GM19238 (cell line): ENCODE measurements at regions not wholly inside any gene's neighbourhood (a gene's known extent, or its start where the extent isn't known, plus 50 kb on each side); places are given as distances from the start of the nearest gene placed in this dataset.
"Not testable (repeated sequence)": the region's sequence is repeated elsewhere in the genome, so short reads cannot be mapped to it uniquely, and the experiment has no call there.

Experiments used
- DNase-seq: peaks from one replicate; pipeline ENCODE4 v3.0.0; 2011; ENCODE audit warnings: low spot score; ENCODE audit not compliant: insufficient read length

DNA sequence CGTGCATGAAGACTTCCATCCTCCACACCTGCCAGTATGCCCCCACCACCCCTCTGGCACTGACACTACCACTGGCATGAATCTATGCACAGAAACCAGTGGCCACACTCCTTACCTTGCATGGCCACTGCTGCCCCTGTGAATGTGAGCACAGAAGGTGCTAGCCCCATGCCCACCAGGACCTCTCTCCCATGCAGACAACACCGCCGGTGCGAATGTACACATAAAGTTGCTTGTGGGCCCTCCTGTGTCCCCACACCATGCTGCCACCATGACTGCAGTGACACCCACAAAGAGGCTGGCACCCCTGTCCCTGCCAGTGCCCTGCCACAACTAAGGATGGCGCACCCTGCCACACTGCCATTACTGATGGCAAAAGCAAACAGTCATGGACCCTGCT is 289.5 kb upstream of the KCND2 start:
- no peak for DNase-seq

DNA sequence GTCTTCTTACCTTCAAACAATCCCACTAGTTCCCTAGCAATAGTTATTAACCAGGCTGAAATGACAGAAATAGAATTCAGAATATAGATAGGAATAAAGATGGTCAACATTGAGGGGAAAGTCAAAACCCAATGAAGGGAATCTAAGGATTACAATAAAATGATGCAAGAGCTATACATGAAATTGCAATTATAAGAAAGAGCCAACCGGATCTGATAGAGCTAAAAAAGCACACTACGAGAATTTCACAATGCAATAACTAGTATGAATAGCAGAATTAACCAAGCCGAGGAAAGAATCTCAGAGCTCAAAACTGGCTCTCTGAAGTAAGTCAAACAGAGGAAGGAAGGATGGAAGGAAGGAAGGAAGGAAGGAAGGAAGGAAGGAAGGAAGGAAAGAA is 288.7 kb upstream of the KCND2 start:
- no peak for DNase-seq

DNA sequence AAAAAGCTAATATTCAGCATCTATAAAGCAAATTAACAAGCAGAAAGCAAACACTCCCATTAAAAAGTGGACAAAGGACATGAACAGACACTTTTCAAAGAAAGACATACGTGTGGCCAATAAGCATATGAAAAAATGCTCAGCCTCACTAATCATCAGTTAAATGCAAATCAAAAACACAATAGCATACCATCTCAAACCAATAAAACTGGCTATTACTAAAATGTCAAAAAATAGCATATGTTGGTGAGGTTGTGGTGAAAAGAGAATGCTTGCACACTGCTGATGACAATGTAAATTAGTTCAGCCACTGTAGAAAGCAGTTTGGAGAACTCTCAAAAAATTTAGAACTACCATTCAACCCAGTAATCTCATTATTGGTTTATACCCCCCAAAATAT is 284.6 kb upstream of the KCND2 start:
- no peak for DNase-seq

DNA sequence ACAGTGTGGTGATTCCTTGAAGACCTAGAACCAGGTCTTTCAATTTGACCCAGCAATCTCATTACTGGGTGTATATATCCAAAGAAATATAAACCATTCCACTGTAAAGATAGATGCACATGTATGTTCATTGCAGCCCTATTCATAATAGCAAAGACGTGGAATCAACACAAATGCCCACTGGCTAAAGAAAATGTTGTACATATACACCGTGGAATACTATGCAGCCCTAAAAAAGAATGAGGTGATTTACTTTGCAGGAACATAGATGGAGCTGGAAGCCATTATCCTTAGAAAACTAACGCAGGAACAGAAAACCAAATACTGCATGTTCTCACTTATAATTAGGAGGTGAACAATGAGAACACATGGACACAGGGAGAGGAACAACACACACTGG is 278.0 kb upstream of the KCND2 start:
- DNase-seq, result no peak

DNA sequence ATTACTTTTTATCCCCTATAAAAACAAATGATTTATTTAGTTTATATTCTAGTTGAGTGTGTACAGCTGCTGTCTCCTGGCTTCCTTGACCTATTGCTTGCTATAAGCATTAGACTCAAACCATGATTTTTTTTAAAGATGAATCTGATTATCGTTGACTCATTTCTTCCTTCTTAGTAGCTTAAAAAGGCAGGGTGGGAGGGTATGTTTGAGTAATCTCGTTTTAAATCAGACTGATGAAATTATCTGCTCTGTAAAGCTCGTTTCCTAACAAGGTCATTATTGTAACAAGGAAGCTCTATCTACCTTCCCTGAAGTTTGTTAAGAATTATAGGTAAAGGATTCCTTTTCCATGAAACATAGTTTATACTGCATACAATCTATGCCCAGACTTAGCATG is 276.3 kb upstream of the KCND2 start:
- no peak for DNase-seq

DNA sequence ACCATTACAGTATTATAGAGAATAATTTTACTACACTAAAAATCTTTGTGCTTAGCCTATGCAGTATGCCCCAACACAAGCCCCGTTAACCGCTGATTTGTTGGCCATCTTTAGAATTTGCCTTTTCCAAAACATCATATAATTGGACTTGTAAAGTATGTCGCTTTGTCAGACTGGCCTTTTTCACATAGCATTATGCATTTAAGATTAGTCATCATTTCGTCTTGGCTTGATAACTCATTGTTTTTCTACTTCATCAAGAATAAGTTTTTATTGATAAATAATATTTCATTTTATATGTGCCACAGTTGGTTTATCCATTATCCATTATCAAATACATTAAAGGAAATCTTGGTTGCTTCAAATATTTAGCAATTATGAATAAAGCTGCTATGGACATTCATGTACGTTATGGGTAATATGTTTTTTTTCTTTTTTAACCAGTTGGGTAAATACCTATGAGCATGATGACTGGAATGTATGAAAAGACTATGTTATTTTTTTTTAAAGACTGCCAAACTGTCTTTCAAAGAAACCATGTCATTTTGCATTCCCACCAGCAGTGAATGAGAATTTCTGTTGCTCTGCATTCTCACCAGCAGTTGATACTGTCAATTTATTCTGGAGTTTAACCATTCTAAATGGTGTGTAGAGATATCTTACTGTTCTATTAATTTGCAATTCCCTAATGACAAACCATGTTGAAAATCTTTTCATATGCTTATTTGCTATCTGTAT is 273.1 kb upstream of the KCND2 start:
- no peak for DNase-seq

DNA sequence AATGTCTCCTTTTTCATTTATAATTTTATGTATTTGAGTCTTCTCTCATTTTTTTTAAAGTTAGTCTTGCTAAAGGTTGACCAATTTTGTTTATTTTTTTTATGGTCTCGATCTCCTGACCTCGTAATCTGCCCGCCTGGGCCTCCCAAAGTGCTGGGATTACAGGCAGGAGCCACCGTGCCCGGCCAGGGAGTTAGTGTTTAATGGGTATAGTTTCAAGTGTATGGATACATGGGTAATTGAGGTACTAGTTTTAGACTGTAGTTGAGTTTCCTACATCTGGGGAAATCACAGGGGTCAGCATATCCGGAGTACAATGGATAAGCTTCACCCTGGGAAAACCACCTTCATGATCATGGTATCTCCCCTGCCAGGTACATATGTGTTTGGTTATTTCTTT is 267.3 kb upstream of the KCND2 start:
- DNase-seq, result no peak

DNA sequence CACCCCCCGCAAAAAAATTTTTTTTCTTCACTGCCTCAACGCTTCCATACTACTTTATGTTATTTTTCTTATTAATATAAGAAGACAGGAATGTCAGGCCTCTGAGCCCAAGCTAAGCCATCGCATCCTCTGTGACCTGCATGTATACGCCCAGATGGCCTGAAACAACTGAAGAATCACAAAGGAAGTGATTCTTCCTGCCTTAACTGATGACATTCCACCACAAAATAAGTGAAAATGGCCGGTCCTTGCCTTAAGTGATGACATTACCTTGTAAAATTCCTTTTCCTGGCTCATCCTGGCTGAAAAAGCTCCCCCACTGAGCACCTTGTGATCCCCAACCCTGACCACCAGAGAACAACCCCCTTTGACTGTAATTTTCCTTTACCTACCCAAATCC is 258.7 kb upstream of the KCND2 start:
- not testable (repeated sequence) for DNase-seq

DNA sequence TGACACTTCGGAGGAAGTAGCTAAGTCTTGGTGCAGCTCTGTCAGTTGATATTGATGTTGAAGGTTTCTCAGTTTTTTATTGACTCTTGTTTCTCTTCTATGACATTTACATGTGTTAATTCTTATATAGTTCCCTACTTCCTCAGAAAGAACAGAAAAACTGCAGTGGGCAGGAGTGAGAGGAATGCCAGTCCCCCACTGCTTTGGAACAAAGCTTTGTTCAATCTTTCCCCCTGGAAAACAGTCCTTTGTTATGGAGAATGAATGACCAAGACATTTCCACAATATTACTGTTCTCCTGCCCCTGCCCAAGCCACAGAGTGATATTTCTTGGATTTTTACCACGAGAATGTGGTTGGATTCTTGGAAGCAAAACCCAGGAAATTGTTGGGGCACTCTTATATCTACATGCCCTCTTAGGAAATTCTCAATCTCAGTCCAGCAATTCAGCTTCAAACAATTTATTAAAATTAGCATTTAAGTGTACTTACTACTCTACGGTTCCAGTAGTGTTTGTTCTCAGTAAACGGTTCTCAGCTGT is 258.0 kb upstream of the KCND2 start:
- DNase-seq, result no peak

DNA sequence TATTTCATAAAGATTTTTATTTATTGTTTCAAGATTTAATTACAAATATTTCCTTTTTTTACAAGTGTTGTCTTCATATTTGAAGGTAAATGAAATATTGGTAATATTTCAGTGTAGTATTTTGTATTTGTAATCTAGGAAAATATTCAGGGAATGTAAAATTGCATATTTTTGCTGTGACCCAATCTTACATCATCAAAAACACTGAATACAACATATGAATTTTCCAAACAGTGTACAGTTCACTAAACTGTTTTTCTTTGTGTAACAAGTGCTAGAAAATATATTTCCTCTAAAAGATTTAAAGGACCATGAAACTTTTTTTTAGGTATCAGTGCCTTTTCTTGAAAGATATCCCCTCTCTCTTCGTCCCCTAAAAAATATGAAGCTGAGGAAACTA is 251.9 kb upstream of the KCND2 start:
- DNase-seq, result no peak

DNA sequence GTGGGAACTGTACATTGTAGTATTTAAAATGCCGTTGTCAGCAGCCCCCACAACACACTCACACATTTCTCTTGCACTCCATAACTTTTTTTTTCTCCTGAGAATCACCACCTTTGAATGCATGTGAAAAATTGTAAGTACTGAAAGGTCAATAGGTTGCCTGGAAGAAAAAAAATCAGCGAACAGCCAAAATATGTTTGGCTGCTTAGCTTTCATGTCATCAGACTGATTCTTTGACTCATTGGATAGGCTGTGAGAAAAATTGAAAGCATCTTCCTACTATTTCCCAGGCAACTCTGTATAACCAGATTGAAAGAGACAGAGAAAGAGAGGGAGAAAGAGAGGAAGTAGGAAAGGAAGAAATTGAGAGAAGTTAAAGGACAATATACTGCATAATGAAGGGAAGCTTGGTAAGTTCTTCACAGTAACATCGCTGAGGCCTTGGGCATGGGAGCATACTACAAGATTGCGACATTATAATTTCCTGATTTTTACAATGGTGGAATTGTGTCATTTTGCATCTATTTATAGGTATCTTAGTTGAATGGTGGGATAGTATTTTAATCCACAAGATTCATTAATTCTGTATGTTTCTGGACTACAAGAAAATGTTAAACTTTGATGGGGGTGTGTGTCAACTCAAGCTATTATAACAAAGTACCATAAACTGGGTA is 249.3 kb upstream of the KCND2 start:
- DNase-seq, result no peak

DNA sequence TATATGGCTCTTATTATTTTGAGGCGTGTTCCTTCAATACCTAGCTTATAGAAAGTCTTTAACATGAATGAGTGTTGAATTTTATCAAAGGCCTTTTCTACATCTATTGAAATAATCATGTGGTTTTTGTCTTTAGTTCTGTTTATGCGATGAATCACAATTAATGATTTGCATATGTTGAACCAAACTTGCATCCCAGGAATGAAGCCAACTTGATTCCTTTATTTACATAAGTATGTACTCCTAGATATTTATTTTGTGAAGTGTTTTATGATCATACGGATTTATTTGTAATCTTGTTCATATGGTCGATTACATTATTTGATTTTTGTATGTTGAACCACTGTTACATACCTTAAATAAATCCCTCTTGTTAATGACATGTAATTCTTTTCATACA is 244.3 kb upstream of the KCND2 start:
- no peak for DNase-seq

DNA sequence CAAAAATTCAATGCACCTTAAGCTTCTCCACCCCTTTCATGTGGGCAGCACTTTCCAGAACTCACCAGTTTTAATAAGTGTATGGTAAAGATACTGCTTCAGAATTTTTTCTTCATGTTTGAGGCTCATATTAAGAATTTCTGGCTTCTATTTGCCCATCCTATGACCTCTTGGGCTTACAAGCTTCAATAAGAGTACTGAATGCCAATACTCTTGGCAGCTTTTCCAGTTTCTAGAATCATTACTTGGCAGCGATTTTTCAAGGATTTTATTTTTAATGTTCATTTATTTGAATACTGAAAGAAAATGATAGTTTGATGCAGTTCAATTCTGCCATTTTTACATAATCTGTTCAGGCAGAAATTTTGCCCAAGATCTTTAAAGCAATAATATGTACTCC is 242.1 kb upstream of the KCND2 start:
- DNase-seq, result no peak

DNA sequence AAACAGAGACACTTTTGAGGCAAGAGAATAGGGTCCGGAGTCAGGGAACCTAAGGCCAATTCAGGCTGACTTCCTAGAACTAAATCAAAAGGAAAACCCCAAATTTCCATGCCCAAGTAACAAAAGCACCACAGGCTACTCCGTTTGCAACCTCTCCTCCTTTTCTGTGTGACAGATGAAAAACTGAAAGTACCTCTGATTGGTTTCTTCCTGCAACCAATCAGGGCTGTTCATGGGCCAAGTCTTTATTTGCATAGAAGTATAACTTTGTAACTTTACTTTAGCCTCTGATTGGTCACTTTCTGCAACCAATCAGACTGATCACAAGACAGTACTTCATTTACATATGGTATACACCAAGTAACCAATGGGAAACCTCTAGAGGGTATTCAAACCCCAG is 239.9 kb upstream of the KCND2 start:
- DNase-seq, result no peak

DNA sequence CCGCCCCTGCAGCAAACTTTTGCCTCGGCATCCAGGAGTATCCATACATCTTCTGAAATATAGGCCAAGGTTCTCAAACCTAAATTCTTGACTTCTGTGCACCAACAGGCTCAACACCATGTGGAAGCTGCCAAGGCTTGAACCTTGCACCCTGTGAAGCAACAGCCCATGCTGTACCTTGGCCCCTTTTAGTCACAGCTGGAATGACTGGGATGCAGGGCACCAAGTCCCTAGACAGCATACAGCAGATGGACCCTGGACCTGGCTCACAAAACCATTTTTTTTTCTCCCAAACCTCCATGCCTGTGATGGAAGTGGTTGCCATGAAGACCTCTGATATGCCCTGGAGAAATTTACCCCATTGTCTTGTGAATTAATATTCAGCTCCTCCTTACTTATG is 233.8 kb upstream of the KCND2 start:
- DNase-seq, result no peak

DNA sequence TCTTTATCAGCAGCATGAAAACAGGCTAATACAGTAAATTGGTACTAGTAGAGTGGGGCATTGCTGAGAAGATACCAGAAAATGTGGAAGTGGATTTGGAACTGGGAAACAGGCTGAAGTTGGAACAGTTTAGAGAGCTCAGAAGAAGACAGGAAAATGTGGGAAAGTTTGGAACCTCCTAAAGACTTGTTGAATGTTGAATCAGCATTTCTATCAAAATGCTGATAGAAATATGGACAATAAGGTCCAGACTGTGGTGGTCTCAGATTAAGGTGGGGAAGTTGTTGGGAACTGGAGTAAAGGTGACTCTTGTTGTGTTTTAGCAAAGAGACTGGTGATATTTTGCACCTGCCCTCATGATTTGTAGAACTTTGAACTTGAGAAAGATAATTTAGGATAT is 231.2 kb upstream of the KCND2 start:
- DNase-seq, result no peak

DNA sequence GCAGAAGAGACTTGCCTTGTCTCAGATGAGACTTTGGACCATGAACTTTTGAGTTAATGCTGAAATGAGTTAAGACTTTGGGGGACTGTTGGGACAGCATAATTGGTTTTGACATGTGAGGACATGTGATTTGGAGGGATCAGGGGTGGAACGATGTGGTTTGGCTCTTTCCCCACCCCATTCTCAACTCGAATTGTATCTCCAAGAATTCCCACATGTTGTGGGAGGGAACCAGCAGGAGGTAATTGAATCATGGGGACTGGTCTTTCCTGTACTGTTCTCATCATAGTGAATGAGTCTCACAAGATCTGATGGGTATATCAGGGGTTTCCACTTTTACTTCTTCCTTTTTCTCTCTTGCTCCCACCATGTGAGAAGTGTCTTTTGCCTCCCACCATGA is 229.7 kb upstream of the KCND2 start:
- DNase-seq, result no peak

DNA sequence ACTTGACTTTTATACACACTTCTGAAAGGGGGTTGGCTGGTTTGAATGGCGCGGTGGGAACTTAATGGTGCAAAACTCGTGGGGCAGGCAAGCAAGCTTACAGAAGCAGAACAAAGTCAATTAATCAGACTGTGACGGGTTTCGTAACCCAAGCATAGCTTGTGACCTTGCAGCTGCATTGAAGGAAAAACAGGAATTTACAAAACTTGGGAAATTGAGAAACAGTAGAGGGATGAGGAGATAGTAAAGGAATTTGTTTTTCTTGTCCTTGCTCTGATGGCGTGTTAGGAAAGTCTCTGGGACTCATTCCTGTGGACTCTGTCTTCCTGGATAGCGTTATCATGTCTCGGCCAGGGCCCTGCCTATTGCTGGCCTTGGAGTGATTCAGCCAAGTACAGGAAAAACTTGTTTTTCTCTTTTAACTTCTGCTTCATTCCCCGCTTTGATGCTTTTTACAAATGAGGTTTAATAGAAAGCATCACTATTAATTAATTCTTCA is 220.0 kb upstream of the KCND2 start:
- no peak for DNase-seq

DNA sequence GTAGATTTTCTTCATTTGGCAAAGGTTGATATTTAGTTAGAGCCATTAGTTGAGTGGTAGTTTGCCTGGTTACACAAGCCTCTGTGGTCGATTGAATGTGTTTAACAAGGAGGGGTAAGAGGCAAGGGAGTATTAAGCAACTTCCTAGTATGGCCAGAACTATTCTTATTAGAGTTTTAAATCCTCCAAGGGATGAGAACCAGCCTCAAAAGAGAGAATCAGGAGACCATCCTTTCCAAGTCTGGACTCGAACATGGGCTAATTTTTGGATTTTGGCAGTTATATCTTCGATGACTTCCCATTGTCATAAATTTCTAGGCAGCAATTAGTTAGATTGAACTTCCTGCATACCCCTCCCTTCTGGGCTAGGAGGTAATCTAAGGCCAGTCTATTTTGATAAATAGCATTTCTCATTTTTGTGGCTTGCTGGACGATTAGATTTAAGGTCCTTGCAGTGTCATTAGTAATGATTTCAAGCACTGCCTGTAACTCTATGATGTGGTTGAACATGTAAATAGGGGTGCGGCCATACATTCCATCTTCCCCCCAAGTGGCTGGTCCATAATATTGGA is 219.5 kb upstream of the KCND2 start:
- DNase-seq, result no peak

DNA sequence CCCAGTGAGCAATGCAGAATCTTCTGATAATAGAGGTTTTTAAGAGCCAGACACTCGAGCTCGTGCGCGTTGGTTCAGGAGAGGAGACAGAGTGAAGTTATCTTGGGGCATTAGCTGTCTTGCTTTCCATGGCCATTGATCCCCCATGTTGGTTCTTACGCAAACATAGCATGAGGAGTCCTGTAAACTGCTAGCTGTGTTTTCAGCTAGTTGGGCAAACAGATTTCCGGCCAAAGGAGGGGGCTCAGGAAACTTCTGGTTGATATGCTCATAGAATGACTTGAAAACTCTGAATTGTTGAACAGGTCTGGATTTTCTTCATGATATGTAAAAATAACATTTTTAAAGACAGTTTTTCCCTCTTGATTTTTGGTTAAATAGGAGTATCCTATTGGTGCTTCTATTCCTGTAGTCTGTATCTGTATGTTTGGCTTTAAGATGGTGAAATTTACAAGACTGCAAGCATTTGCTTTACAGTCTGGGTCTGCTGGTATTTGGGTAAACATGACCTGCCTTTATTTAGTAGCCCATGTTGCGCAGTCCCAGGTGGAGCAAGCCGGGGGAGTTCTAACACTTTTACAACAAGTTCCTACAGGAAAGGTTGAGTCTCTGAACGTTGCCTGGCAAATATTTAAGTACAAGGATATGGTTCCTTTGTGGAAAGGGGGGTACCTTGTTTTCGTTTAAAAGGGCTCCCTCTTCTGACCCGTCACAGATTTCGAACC is 218.4 kb upstream of the KCND2 start:
- DNase-seq, result no peak

DNA sequence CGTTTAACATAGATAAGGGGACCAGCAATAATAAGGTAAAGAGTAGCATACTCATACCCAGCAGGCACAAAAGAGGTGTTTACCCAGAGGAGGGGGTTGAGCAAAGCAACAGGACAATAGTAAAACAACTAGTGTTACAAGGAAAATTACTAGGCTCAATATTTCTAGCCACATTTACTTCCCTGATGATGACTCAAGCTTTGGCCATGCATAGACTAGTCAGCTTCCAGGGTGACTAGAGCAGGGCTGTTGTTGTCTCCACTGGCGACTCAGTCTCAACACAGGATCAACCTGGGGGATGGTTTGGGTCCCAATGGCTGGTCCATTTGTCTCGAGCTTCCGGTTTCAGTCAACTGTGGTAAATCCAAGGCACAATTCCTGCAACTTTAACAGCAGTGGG is 217.7 kb upstream of the KCND2 start:
- no peak for DNase-seq

DNA sequence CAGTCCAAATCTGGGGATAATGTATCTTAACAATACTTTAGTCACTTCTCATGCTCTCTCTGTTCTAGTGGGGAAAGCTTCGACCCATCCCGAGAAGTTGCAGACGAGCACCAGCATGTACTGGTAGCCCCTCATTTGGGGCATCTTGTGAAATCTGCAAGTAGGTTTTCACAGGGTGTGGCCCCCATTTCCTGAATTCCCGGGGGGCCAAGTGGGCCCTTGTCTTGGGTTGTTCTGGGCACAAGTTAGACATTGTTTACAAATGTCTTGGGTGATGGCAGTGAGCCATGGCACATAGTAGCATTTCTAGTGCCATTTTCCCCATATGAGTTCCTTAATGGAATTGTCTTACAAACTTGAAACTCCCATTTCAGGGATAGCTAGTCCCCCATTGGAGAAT is 216.7 kb upstream of the KCND2 start:
- no peak for DNase-seq
